K562 (cell line): ENCODE measurements at regions not wholly inside any gene's neighbourhood (a gene's known extent, or its start where the extent isn't known, plus 50 kb on each side); places are given as distances from the start of the nearest gene placed in this dataset.

Source experiments
- ATAC-seq: fragments of 200-7000 bp; cut with Tn5 transposase; 3 replicates; pipeline ENCODE4 v1.9.1; 2020; ENCODE audit warnings: moderate library complexity
- BruUV-seq: library from RNA; stranded (reverse); fragments of 400-500 nt; replicated peaks from 2 replicates; lab custom pipeline; 2021; lab: Mats Ljungman, UMichigan
- CTCF ChIA-PET: fragments of 300-600 bp; formaldehyde crosslinking; extraction: SDS; loops from one replicate; lab custom pipeline; 2021; ENCODE audit warnings: low intra/inter-chr PET ratio; lab: Yijun Ruan, JAX
- POLR2A ChIA-PET: fragments of 300-600, 350-650 bp; sonication (Branson Sonifier 250); formaldehyde crosslinking; extraction: SDS; loops from one replicate; lab custom pipeline; 2021; ENCODE audit warnings: antibody characterized with exemption, inconsistent platforms; lab: Yijun Ruan, JAX
- DNase-seq, 4 experiments: peaks; one replicate each; pipeline versions ENCODE4 v3.0.0 to v3.0.0-alpha.2; 2011 to 2018; ENCODE audit warnings: low spot score in 3 of 4, mixed read lengths in 3 of 4; ENCODE audit errors: extremely low read depth in 1 of 4
- FAIRE-seq: peaks from 2 replicates; lab custom pipeline; 2011; peaks lifted over from hg19 to GRCh38; lab: Jason Lieb, UNC
- H2AFZ ChIP-seq: 2 replicates; pipeline ENCODE4 v1.6.0; 2011; ENCODE audit warnings: low read depth, low read length, control low read depth, inconsistent platforms
- H3K27ac ChIP-seq: fragments of 200-600 bp; 3 replicates; pipeline ENCODE4 v1.8.0; 2011; ENCODE audit warnings: low read depth, mild to moderate bottlenecking, control low read depth, inconsistent platforms, low read length, moderate library complexity, mixed read lengths; ENCODE audit errors: extremely low read depth
- H3K27me3 ChIP-seq, 2 experiments: fragments of 300-600 bp in 1 of 2; 2 replicates in 1 of 2; 3 replicates in 1 of 2; pipeline versions ENCODE4 v1.6.0 to v1.8.0; 2011; ENCODE audit warnings: inconsistent platforms in 2 of 2, low read length in 2 of 2, mild to moderate bottlenecking in 1 of 2, mixed read lengths in 1 of 2, moderate library complexity in 1 of 2; ENCODE audit not compliant: control insufficient read depth in 2 of 2, insufficient read depth in 2 of 2
- H3K36me3 ChIP-seq: fragments of 300-600 bp; 3 replicates; pipeline ENCODE4 v1.8.0; 2011; ENCODE audit warnings: mild to moderate bottlenecking, low read length, inconsistent platforms; ENCODE audit not compliant: control insufficient read depth, insufficient read depth
- H3K4me1 ChIP-seq, 2 experiments: fragments of 200-600 bp in 1 of 2; replicated peaks in 1 of 2; 2 replicates in 1 of 2; 3 replicates in 1 of 2; pipeline versions ENCODE4 v1.5.1 to v1.8.0; 2011; ENCODE audit warnings: inconsistent platforms in 2 of 2, low read length in 2 of 2, mild to moderate bottlenecking in 1 of 2, mixed read lengths in 1 of 2, moderate library complexity in 1 of 2; ENCODE audit not compliant: control insufficient read depth in 2 of 2, insufficient read depth in 2 of 2
- H3K4me2 ChIP-seq: 2 replicates; pipeline ENCODE4 v1.6.1; 2011; ENCODE audit warnings: low read length, control low read depth, inconsistent platforms, mixed read lengths; ENCODE audit not compliant: insufficient read depth
- H3K4me3 ChIP-seq: fragments of 200-600 bp; sonication (generic), shearing (Covaris generic); 2 replicates; pipeline ENCODE4 v1.5.1; 2016; ENCODE audit warnings: control low read depth, inconsistent platforms
- H3K79me2 ChIP-seq: fragments of 200-600 bp; 3 replicates; pipeline ENCODE4 v1.8.0; 2011; ENCODE audit warnings: low read length, inconsistent platforms; ENCODE audit not compliant: control insufficient read depth, insufficient read depth
- H3K9ac ChIP-seq, 2 experiments: 2 replicates each; pipeline versions ENCODE4 v1.6.0 to v1.6.1; 2011; ENCODE audit warnings: low read depth in 2 of 2, low read length in 2 of 2, control low read depth in 1 of 2, inconsistent platforms in 1 of 2, mild to moderate bottlenecking in 1 of 2, mixed read lengths in 1 of 2; ENCODE audit not compliant: insufficient read depth in 1 of 2
- H3K9me1 ChIP-seq: one replicate; pipeline ENCODE4 v1.6.0; 2011; ENCODE audit warnings: inconsistent platforms, mild to moderate bottlenecking, low read length, moderate library complexity; ENCODE audit not compliant: control insufficient read depth, insufficient read depth
- H3K9me3 ChIP-seq: replicated peaks from 2 replicates; pipeline ENCODE4 v1.5.1; 2011; ENCODE audit warnings: low read depth, low read length, inconsistent platforms; ENCODE audit not compliant: control insufficient read depth, insufficient read depth
- H4K20me1 ChIP-seq: replicated peaks from 2 replicates; pipeline ENCODE4 v1.6.1; 2011; ENCODE audit warnings: low read length, inconsistent platforms, mixed read lengths; ENCODE audit not compliant: control insufficient read depth, insufficient read depth
- BHLHE40 ChIP-seq: IDR thresholded peaks from 2 replicates; pipeline ENCODE4 v1.6.1; 2011; ENCODE audit warnings: low read length, improper control_type of control experiment
- CBFB ChIP-seq: sonication (generic); formaldehyde crosslinking; IDR thresholded peaks from 2 replicates; pipeline ENCODE4 v1.4.0; 2020; ENCODE audit warnings: mild to moderate bottlenecking, missing genetic modification reagents
- E2F3 ChIP-seq: fragments of 250-450 bp; sonication (Bioruptor Pico); IDR thresholded peaks from 2 replicates; pipeline ENCODE4 v1.4.0; 2020; ENCODE audit warnings: mild to moderate bottlenecking
- ESRRB ChIP-seq: fragments of 250-450 bp; sonication (Bioruptor Pico); IDR thresholded peaks from 2 replicates; pipeline ENCODE4 v1.5.0; 2020; ENCODE audit warnings: mild to moderate bottlenecking, moderate library complexity, borderline replicate concordance
- HDGF ChIP-seq: fragments of 450-650 bp; IDR thresholded peaks from 2 replicates; pipeline ENCODE4 v1.6.1; 2016
- HMBOX1 ChIP-seq: sonication (generic); IDR thresholded peaks from 2 replicates; pipeline ENCODE4 v1.6.1; 2016
- HNRNPH1 ChIP-seq: fragments of 200-400 bp; formaldehyde crosslinking; optimal IDR thresholded peaks from 2 replicates; pipeline ENCODE3; 2017; ENCODE audit warnings: low read depth, mild to moderate bottlenecking, low read length, moderate library complexity
- HSF4 ChIP-seq: fragments of 250-450 bp; sonication (Bioruptor Pico); IDR thresholded peaks from 2 replicates; pipeline ENCODE4 v2.1.2; 2022; ENCODE audit warnings: mild to moderate bottlenecking, moderate library complexity, borderline replicate concordance
- MAFF ChIP-seq: IDR thresholded peaks from 2 replicates; pipeline ENCODE4 v1.6.1; 2012; ENCODE audit warnings: low read length, improper control_type of control experiment
- PHF8 ChIP-seq: fragments of 200-600 bp; sonication (generic); IDR thresholded peaks from 2 replicates; pipeline ENCODE4 v1.6.1; 2012; ENCODE audit warnings: mixed run types, mild to moderate bottlenecking, inconsistent platforms, low read length, moderate library complexity, borderline replicate concordance
- POLR2G ChIP-seq: fragments of 200-400 bp; formaldehyde crosslinking; IDR thresholded peaks from 2 replicates; pipeline ENCODE4 v1.6.1; 2017; ENCODE audit warnings: low read depth, mild to moderate bottlenecking, antibody characterized with exemption, low read length, moderate library complexity
- RCOR1 ChIP-seq, 2 experiments: IDR thresholded peaks; 2 replicates each; pipeline ENCODE4 v1.6.1; 2012; ENCODE audit warnings: low read depth in 2 of 2, low read length in 2 of 2, borderline replicate concordance in 1 of 2, improper control_type of control experiment in 1 of 2
- RFX7 ChIP-seq: fragments of 250-450 bp; sonication (Bioruptor Pico); IDR thresholded peaks from 2 replicates; pipeline ENCODE4 v1.5.1; 2021; ENCODE audit warnings: mild to moderate bottlenecking
- SIX5 ChIP-seq, 2 experiments: IDR thresholded peaks; 2 replicates each; pipeline ENCODE4 v1.6.1; 2011; ENCODE audit warnings: low read length in 2 of 2, borderline replicate concordance in 1 of 2, low read depth in 1 of 2, mild to moderate bottlenecking in 1 of 2, moderate library complexity in 1 of 2; ENCODE audit not compliant: insufficient read depth in 1 of 2
- SMARCA5 ChIP-seq: fragments of 450-650 bp; IDR thresholded peaks from 2 replicates; pipeline ENCODE4 v1.6.1; 2016
- SNAPC5 ChIP-seq: fragments of 250-450 bp; sonication (Bioruptor Pico); IDR thresholded peaks from 2 replicates; pipeline ENCODE4 v1.8.0; 2021; ENCODE audit warnings: moderate library complexity, mild to moderate bottlenecking, inconsistent platforms
- TSC22D4 ChIP-seq: fragments of 450-650 bp; IDR thresholded peaks from 2 replicates; pipeline ENCODE4 v1.6.1; 2016; ENCODE audit warnings: missing genetic modification characterization, missing biosample characterization, control low read depth
- ZFP1 ChIP-seq: fragments of 450-650 bp; formaldehyde crosslinking; IDR thresholded peaks from 2 replicates; pipeline ENCODE4 v1.4.0; 2020; ENCODE audit warnings: mild to moderate bottlenecking, mixed read lengths
- ZNF253 ChIP-seq: fragments of 250-450 bp; sonication (Bioruptor Pico); conservative IDR thresholded peaks from 2 replicates; pipeline ENCODE4 v1.6.1; 2021; ENCODE audit warnings: mild to moderate bottlenecking
- ZNF280A ChIP-seq: fragments of 450-650 bp; IDR thresholded peaks from 2 replicates; pipeline ENCODE4 v1.6.1; 2018; ENCODE audit warnings: mild to moderate bottlenecking, low read depth; ENCODE audit not compliant: partially characterized antibody
- ZNF79 ChIP-seq: fragments of 250-450 bp; sonication (Bioruptor Pico); IDR thresholded peaks from 2 replicates; pipeline ENCODE4 v1.4.0; 2020; ENCODE audit warnings: low read depth, mild to moderate bottlenecking, moderate library complexity
- in situ Hi-C: fragments of 300-500 bp; cut with MboI; formaldehyde crosslinking; loops from 4 replicates; pipeline ENCODE4 v1.15.0; 2018; ENCODE audit warnings: inconsistent platforms, mixed read lengths
- intact Hi-C: fragments of 100-400 bp; cut with micrococcal nuclease; formaldehyde crosslinking; loops from 2 replicates; pipeline ENCODE4 v1.14.2; 2022

GRCh38 chr5:38695021-38695958 is 138.8 kb upstream of the LIFR start (continued):
- TF ChIP-seq CBFB (CRISPR knock-in tag) (no peak), ESRRB (no peak), E2F3 (CRISPR knock-in tag) (no peak), HNRNPH1 (no peak), ZNF79 (CRISPR knock-in tag) (no peak), RFX7 (CRISPR knock-in tag) (no peak), RCOR1 (IDR thresholded peaks at IDR 0.05; ENCODE audit: borderline replicate concordance in 1 of 2, low read depth in 2 of 2, low read length in 2 of 2) (no peak), MAFF (peak; percentile 81)
- TF ChIP-seq, all 486 proteins: peak for 5

- Histone ChIP-seq H3K4me1 (no peaks in the 10 kb centered on the region; a peak in 1 of 5 replicates), H3K79me2 (no peaks in the 10 kb centered on the region), H3K36me3 (no peaks in the 10 kb centered on the region), H4K20me1 (no peaks in the 10 kb centered on the region), H2AFZ (no peak overlapping the region), H3K27ac (no peak overlapping the region), H3K4me2 (no peak overlapping the region), H3K9me1 (no peaks in the 10 kb centered on the region), H3K9me3 (no peaks in the 10 kb centered on the region), H3K9ac (no peak overlapping the region), H3K4me3 (no peak overlapping the region), H3K27me3 (peaks cover 0 to 4% of the 10 kb centered on the region in 2 experiments; a peak in 1 of 5 replicates)
- DNase-seq (no peak), FAIRE-seq (no peak), ATAC-seq (no peak)
- no TSS peak for BruUV-seq
- in situ Hi-C loops (no loop called here), intact Hi-C loops (no loop called here)
- CTCF ChIA-PET, result no interaction called here
- POLR2A ChIA-PET, result interaction anchor here (0.7 to 1.1 kb wide), 3 partner anchors 8 to 158 kb away, joined by 3 read pairs; no protein-coding TSS in a partner anchor
- TF ChIP-seq PHF8, result no peak
- TF ChIP-seq BHLHE40, result no peak
- TF ChIP-seq SMARCA5, result no peak
- no peak for TF ChIP-seq SIX5 (IDR thresholded peaks at IDR 0.05; ENCODE audit: borderline replicate concordance in 1 of 2, insufficient read depth in 1 of 2, low read depth in 1 of 2, low read length in 2 of 2)
- TF ChIP-seq ZFP1 (CRISPR knock-in tag), result no peak
- TF ChIP-seq POLR2G, result no peak
- no peak for TF ChIP-seq SNAPC5
- TF ChIP-seq HMBOX1, result no peak
- TF ChIP-seq HSF4 (CRISPR knock-in tag), result no peak
- TF ChIP-seq HDGF, result no peak
- no peak for TF ChIP-seq ZNF253 (CRISPR knock-in tag)
- TF ChIP-seq TSC22D4 (tag), result no peak
- TF ChIP-seq ZNF280A, result no peak
These were observed 140.6 kb upstream of the LIFR start for GRCh38 chr5:38697013-38697412.
